Central memory CD8-positive, alpha-beta T cell (primary cell): ENCODE measurements at regions not wholly inside any gene's neighbourhood (a gene's known extent, or its start where the extent isn't known, plus 50 kb on each side); places are given as distances from the start of the nearest gene placed in this dataset.

Experiments used
- ATAC-seq: fragments of 150-1000 bp; cut with Tn5 transposase; replicated peaks from 2 replicates; pipeline ENCODE4 v1.10.0; 2022; ENCODE audit warnings: mild to moderate bottlenecking, moderate FRiP score, moderate number of reproducible peaks; ENCODE audit not compliant: poor library complexity, severe bottlenecking; ENCODE audit errors: extremely low read depth
- DNase-seq, 2 donors: peaks; one replicate each; pipeline ENCODE4 v3.0.0; 2021; ENCODE audit warnings: low spot score in 2 of 2
- H3K27ac Mint-ChIP-seq: one replicate; pipeline ENCODE4 v1.8.0; 2022; ENCODE audit warnings: low read depth, mild to moderate bottlenecking, moderate library complexity, mixed read lengths
- H3K27me3 Mint-ChIP-seq: one replicate; pipeline ENCODE4 v1.8.0; 2022; ENCODE audit warnings: mixed read lengths
- H3K36me3 Mint-ChIP-seq: one replicate; pipeline ENCODE4 v1.8.0; 2022; ENCODE audit warnings: mild to moderate bottlenecking, moderate library complexity, mixed read lengths; ENCODE audit not compliant: insufficient read depth
- H3K4me1 Mint-ChIP-seq: one replicate; pipeline ENCODE4 v1.8.0; 2022; ENCODE audit warnings: mixed read lengths
- H3K4me3 Mint-ChIP-seq: one replicate; pipeline ENCODE4 v1.8.0; 2022; ENCODE audit warnings: mild to moderate bottlenecking, moderate library complexity, mixed read lengths
- H3K9me3 Mint-ChIP-seq: one replicate; pipeline ENCODE4 v1.8.0; 2022; ENCODE audit warnings: mixed read lengths

DNA sequence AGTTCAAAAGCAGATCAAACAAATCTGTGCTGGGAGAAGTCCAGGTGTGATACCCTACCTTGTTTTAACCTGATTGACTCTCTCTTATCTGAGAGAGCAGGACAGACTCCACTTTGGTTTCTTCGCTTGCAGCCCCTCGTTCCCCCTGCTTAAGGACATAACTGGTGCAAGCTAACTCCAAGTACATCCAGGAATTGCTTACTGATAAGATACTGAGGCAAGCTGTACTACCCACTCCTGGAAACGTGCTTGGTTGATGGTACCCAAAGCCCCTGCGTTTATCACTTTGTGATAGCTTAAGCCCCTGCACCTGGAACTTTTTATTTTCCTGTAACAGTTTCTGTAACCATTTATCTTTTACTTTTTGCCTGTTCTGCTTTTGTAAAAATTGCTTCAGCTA is 157.0 kb upstream of the OLIG3 start:
- H3K27me3 Mint-ChIP-seq, result peaks cover 23% of the 10 kb centered on the region
- peaks cover 6% of the 10 kb centered on the region for H3K9me3 Mint-ChIP-seq
- H3K27ac Mint-ChIP-seq, result no peak overlapping the region
- DNase-seq (no peak), ATAC-seq (no peak)
- H3K4me1 Mint-ChIP-seq, result no peaks in the 10 kb centered on the region
- no peaks in the 10 kb centered on the region for H3K36me3 Mint-ChIP-seq
- H3K4me3 Mint-ChIP-seq, result no peak overlapping the region

DNA sequence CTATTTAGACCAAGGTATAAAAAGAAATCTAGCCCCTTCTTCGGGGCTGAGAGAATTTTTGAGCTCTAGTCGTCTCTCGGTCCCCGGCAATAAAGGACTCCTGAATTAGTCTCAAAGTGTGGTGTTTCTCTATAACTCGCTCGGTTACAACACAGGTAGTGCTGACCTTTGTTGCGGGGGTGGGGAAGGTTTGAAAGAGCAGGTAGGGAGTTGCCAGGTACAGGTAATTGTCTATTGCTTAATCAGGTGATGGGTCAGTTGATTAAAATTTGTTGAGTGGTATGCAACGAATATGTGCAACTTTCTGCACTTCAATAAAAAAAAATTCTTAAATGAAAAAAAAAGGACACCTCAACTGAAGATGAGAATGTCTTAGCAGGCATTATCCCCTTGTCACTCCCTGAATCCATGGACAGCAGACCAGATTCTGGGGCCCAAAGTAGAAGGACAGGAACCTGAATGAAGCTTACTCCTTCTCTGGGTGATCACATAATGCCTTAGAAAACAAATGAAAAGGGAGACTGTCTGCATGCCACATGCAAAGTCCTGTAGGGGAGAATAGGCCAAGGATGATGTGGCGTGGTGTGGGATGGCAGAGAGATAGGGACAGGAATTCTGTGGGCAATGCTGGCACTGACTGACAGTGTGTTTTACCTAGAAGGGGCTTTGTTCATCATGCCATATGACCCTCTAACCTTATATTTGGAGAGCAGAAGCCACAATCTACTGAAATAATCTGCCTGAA is 157.6 kb upstream of the OLIG3 start:
- no peak overlapping the region for H3K27ac Mint-ChIP-seq
- DNase-seq (no peak), ATAC-seq (no peak)
- H3K4me1 Mint-ChIP-seq, result no peaks in the 10 kb centered on the region
- H3K4me3 Mint-ChIP-seq, result no peak overlapping the region
- H3K9me3 Mint-ChIP-seq, result peaks cover 6% of the 10 kb centered on the region
- peaks cover 20% of the 10 kb centered on the region for H3K27me3 Mint-ChIP-seq
- H3K36me3 Mint-ChIP-seq, result no peaks in the 10 kb centered on the region

DNA sequence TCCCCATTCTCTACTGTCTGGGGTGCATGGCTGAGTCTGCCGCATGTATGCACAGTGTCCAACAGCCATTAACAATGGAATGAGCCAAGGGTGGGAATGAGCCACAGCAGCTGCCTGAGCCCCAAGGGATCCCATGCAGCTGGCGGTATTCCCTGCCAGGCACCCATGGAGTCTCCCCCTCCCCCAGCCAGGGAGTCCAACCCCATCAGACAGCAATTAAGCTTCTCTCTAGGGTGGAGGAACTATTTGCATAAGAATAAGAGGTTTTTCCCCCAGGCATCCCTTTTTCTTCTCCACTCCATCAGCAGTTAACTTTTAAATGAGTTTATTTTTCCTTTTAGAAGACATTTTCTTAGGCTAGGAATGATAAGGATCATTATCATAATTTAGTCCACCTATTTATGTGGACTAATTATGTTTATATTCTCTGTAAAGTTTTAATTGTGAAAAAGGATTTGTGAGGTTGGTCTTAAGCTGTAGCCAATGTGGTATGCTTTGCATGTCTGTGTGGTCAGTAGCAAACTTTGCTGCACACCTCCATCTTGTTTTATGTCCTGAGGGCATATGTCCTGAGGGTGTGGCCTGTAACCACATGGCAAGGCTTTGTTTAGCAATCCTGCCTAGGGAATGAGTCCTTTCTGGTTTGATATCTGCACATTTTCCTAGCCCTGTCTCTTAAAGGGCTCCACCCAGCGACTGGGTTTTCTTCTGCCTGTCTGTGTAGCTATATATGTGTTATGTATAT is 158.9 kb upstream of the OLIG3 start:
- H3K4me1 Mint-ChIP-seq, result no peaks in the 10 kb centered on the region
- DNase-seq (no peak), ATAC-seq (no peak)
- H3K27me3 Mint-ChIP-seq, result peaks cover 6% of the 10 kb centered on the region
- H3K27ac Mint-ChIP-seq, result no peak overlapping the region
- no peak overlapping the region for H3K4me3 Mint-ChIP-seq
- peaks cover 6% of the 10 kb centered on the region for H3K9me3 Mint-ChIP-seq
- H3K36me3 Mint-ChIP-seq, result no peaks in the 10 kb centered on the region

DNA sequence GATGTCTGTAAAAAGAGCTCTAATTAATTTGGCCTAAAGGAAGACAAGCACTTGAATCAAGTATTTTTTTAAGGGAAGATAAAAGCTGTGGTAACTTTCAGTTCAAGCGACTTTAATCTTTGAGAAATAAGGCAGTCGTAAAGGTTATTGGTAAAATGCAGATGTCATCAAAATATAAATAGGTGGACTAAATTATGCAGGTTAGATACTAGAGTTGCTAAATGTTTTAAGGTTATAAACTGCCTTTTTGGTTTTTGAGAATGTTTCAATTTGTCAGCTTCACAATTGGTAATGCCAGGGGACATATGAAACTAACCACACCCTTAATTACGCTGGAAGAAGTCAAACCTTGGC is 159.5 kb upstream of the OLIG3 start:
- H3K36me3 Mint-ChIP-seq, result no peaks in the 10 kb centered on the region
- ATAC-seq (no peak), DNase-seq (no peak)
- H3K4me3 Mint-ChIP-seq, result no peak overlapping the region
- H3K9me3 Mint-ChIP-seq, result peaks cover 6% of the 10 kb centered on the region
- peaks cover under 1% of the 10 kb centered on the region for H3K27me3 Mint-ChIP-seq
- H3K4me1 Mint-ChIP-seq, result no peaks in the 10 kb centered on the region
- no peak overlapping the region for H3K27ac Mint-ChIP-seq

DNA sequence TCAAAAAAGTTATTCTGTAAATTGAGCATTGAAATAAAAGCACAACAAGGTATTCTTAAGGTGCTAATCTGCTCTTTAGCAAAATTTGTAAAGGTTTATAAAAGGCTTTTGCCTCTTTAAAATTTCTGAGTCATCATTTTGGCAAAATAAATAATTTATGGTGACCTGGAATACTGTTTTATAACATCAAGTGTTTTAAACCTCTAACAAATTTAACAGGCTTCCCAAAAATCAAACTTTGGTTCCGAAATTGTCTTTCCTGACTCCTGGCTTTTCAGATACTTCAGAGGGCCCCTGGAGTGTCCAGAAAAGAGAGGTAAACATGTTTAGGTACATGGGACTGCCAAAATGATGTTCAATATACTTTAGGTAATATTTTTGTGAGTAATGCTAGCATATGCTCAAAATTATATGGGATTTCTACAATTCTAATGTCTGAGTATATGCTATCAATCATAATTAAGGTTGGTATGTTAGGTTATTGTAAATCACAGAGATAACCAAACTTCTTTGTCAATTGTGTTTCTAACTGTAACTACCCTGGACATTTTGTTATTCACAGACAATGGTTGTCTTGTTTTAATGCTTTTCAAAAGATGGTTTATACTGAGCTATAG is 160.3 kb upstream of the OLIG3 start:
- no peaks in the 10 kb centered on the region for H3K27me3 Mint-ChIP-seq
- H3K4me1 Mint-ChIP-seq, result no peaks in the 10 kb centered on the region
- H3K4me3 Mint-ChIP-seq, result no peak overlapping the region
- no peak overlapping the region for H3K27ac Mint-ChIP-seq
- ATAC-seq (no peak), DNase-seq (no peak)
- no peaks in the 10 kb centered on the region for H3K36me3 Mint-ChIP-seq
- H3K9me3 Mint-ChIP-seq, result peaks cover 6% of the 10 kb centered on the region

DNA sequence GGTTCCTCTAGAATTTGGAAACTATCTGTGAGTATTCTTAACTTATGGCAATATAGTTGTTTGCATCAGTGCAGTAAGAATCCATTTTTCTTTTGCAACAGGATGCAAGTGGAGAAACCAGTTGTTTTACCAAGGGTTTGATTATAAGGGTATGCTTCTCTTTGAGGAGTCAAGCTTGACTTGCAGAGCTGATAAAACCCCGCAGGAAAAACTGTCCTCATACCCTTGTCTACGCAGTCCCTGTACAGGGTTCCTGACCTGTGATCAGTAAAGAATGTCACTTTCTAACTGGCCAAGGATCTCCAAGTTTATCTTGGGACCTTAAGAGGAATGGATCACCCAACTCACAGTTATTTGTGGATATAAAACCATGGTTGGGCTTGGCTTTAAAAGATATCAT is 161.1 kb upstream of the OLIG3 start:
- Mint-ChIP-seq H3K27me3 (no peaks in the 10 kb centered on the region), H3K4me3 (no peak overlapping the region), H3K4me1 (no peaks in the 10 kb centered on the region), H3K9me3 (peaks cover 6% of the 10 kb centered on the region), H3K27ac (no peak overlapping the region), H3K36me3 (no peaks in the 10 kb centered on the region)
- DNase-seq, result no peak
- ATAC-seq, result no peak

DNA sequence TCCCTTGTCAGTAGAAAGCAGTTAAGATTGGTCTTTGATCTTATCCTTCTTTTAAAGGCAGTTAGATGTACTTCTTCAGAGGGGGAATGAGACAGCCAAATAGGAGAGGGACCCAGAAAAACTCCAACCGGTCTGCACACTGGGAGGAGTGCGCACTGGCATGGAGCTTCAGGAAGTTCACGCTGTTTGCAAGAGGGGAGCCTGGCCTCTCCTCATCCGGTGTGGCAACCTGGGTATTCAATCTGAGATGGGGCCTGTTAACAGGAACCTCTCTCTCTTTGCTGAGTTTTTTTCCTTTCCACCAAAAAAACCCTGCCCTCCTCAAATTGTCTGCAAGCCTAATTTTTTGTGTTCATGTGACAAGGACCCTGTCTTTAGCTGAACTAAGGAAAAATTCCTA is 162.5 kb upstream of the OLIG3 start:
- no peak overlapping the region for H3K4me3 Mint-ChIP-seq

DNA sequence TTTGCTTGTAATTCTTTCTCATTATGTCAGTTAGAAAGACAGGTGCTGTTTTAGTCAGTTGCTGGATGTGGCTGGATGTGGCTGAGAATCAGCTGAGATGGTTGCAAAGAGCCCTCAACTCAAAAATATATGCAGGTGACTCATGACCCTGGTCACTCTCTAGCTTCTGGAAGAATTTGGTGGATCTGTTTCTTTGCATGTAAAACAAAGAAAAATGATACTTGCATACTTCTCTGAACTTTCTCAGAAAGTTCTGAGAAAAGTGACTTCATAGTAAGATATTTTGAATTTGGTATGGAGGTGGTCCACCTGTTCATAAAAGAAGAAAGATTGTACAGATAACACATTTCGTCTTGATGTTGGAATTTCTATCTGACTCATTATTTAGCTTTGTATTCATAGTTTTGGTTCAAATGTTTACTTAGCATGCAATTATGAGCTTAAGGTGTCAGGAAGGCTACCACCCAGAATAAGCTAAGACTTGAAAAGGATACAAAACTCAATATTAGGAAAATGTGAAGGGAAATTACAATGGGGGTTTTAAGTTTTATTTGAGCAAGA is 163.2 kb upstream of the OLIG3 start:
- no peak for DNase-seq
- no peaks in the 10 kb centered on the region for H3K27me3 Mint-ChIP-seq
- no peak for ATAC-seq
- H3K27ac Mint-ChIP-seq, result no peak overlapping the region
- H3K9me3 Mint-ChIP-seq, result peaks cover 6% of the 10 kb centered on the region
- no peaks in the 10 kb centered on the region for H3K4me1 Mint-ChIP-seq
- H3K4me3 Mint-ChIP-seq, result no peak overlapping the region
- H3K36me3 Mint-ChIP-seq, result no peaks in the 10 kb centered on the region

More for the DNA sequence above, 162.5 kb upstream of the OLIG3 start:
- Mint-ChIP-seq H3K9me3 (peaks cover 6% of the 10 kb centered on the region), H3K27me3 (no peaks in the 10 kb centered on the region), H3K4me1 (no peaks in the 10 kb centered on the region), H3K27ac (no peak overlapping the region), H3K36me3 (no peaks in the 10 kb centered on the region)
- DNase-seq, result no peak
- no peak for ATAC-seq

DNA sequence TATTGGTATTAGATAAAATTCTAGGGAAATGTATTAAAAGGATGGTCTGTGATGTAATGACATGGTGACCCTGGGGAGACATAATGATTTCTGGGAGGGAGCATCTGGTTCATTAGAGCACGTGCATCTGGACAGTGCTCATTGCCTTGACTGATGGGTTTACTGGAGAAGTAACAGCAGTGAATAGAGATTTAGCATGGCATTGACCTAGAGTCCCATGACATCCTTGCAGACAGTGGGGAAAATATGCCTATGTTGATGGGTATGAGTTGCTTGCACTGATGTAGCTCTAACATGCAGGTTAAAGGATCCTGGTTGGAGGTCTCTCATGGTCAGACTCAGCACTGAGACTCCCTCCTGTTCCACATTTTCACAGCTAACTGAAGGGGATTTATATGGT is 164.1 kb upstream of the OLIG3 start:
- no peak overlapping the region for H3K4me3 Mint-ChIP-seq
- H3K4me1 Mint-ChIP-seq, result no peaks in the 10 kb centered on the region
- peaks cover 5% of the 10 kb centered on the region for H3K9me3 Mint-ChIP-seq
- ATAC-seq, result no peak
- H3K27ac Mint-ChIP-seq, result no peak overlapping the region
- no peaks in the 10 kb centered on the region for H3K27me3 Mint-ChIP-seq
- DNase-seq, result no peak
- no peaks in the 10 kb centered on the region for H3K36me3 Mint-ChIP-seq

DNA sequence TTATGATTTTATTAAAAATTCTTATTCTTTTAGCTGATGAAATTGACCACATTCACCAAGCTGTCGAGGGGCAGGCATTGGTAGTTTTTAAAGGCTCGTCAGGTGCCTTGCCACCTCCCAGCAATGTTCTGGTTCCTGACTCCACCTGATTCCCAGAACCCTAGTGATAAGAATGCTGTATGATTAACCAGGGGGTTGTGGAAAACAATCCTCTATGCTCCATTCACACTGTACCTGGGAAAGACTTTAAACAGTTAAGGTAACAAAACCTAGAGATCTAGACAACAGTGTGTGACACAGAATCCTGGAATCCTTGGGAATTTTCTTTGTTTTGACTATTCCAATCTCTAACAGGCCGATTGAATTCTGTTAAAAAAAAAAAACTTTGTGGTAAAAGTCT is 165.7 kb upstream of the OLIG3 start:
- no peak for ATAC-seq
- H3K27ac Mint-ChIP-seq, result no peak overlapping the region

DNA sequence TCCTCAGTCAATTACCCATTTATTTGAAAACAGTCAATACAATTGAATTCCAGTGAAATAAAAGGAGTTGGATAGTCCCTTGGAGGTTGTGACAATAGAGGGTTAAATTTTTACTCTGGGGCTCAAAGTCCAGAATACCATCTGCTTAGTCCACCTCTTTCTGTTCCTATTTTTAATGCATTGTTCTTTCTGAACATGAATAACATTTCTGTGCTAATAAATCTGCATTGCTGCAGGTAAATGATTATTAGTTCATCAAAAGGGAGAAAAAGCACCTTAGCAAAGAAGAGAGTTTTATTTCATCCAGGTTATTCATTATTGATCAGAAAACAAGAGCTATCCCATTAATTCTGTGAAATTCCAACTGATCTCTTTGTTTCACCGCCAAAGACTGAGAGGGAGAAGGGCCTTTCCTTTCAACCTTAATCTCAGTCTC is 166.1 kb upstream of the OLIG3 start:
- H3K4me1 Mint-ChIP-seq, result no peaks in the 10 kb centered on the region
- ATAC-seq (no peak), DNase-seq (no peak)
- H3K36me3 Mint-ChIP-seq, result no peaks in the 10 kb centered on the region
- no peaks in the 10 kb centered on the region for H3K27me3 Mint-ChIP-seq
- H3K27ac Mint-ChIP-seq, result no peak overlapping the region
- no peaks in the 10 kb centered on the region for H3K9me3 Mint-ChIP-seq
- no peak overlapping the region for H3K4me3 Mint-ChIP-seq

More for the DNA sequence above, 165.7 kb upstream of the OLIG3 start:
- DNase-seq, result no peak
- H3K9me3 Mint-ChIP-seq, result no peaks in the 10 kb centered on the region
- H3K4me1 Mint-ChIP-seq, result no peaks in the 10 kb centered on the region
- no peak overlapping the region for H3K4me3 Mint-ChIP-seq
- no peaks in the 10 kb centered on the region for H3K36me3 Mint-ChIP-seq
- no peaks in the 10 kb centered on the region for H3K27me3 Mint-ChIP-seq

DNA sequence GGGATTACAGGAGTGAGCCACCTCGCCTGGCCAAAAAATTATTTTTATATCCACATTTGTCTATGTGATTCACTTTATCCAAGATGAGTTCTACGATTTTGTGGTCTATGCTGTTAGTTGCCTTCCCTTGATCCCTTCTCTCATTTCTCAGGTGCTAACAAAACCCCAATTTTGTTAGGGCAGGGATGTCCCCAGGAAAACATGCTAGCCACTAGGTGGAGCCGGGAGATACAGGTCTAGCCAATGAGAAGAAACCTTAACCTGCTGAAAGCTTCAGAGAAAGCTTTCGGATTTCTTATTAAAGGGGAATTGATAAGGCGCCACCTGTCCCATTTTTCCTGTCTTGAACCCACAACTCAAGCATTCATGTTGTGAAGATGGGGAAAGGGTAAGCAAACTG is 167.4 kb upstream of the OLIG3 start:
- Mint-ChIP-seq H3K9me3 (no peaks in the 10 kb centered on the region), H3K4me1 (peaks cover 1% of the 10 kb centered on the region), H3K36me3 (no peaks in the 10 kb centered on the region), H3K27ac (no peak overlapping the region), H3K4me3 (no peak overlapping the region), H3K27me3 (no peaks in the 10 kb centered on the region)
- ATAC-seq (no peak), DNase-seq (peak in 1 of 2 donors; percentile 13)

DNA sequence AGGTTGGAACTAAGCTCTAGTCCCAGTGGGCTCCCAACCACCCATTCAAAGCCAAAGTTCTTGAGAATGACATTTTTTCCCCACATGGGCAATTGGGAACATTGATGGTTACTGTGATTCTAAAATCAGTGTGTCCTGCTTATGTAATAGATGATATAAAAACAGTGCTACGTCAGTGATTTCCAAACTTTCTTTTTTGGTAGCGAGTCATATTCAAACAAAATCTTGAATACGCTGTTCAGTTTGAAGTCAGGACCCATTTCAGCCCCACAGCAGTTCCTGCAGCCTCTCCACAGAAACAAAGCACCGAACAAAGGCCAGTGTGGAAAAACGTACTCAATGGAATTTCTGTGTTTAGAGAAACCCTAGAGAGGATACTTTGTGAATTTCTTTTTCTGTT is 170.0 kb upstream of the OLIG3 start:
- Mint-ChIP-seq H3K4me1 (peaks cover 5% of the 10 kb centered on the region), H3K9me3 (no peaks in the 10 kb centered on the region), H3K27me3 (no peaks in the 10 kb centered on the region)

More for the DNA sequence above, 170.0 kb upstream of the OLIG3 start:
- Mint-ChIP-seq H3K36me3 (no peaks in the 10 kb centered on the region), H3K27ac (no peak overlapping the region), H3K4me3 (no peak overlapping the region)
- ATAC-seq (no peak), DNase-seq (no peak)
